ENCODE measurements at regions not wholly inside any gene's neighbourhood (a gene's known extent, or its start where the extent isn't known, plus 50 kb on each side); places are given as distances from the start of the nearest gene placed in this dataset.
A peak's percentile ranks its signal among the peaks of the same experiment; 100 is the strongest.

DNA sequence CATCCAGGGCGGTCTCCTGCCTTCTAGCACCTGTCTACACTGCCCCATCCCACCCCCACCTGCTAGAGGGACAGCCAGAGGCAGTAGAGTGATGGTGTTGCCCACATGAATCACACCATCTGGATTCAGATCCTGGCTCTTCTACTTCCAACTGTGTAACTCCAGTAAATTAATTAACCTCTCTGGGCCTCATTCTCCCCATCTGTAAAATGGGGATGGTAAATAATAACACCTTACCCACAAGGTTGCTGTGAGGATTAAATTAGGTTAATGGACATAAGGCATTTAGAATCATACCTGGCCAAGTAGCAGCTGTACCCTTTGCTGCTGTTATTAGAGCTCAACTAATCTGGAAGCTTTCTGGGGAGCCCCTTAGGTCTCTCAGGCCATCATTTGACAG lies 149.6 kb upstream of the BCOR start:
- no peaks in the 10 kb centered on the region for H3K36me3 ChIP-seq
- intact Hi-C loops (cut with DNase I): no loop called here
- H3K4me3 ChIP-seq: no peak overlapping the region
- H3K4me1 ChIP-seq: no peaks in the 10 kb centered on the region
- no peaks in the 10 kb centered on the region for H3K9me3 ChIP-seq
- no peak for DNase-seq
- TF ChIP-seq, protein P1, sequence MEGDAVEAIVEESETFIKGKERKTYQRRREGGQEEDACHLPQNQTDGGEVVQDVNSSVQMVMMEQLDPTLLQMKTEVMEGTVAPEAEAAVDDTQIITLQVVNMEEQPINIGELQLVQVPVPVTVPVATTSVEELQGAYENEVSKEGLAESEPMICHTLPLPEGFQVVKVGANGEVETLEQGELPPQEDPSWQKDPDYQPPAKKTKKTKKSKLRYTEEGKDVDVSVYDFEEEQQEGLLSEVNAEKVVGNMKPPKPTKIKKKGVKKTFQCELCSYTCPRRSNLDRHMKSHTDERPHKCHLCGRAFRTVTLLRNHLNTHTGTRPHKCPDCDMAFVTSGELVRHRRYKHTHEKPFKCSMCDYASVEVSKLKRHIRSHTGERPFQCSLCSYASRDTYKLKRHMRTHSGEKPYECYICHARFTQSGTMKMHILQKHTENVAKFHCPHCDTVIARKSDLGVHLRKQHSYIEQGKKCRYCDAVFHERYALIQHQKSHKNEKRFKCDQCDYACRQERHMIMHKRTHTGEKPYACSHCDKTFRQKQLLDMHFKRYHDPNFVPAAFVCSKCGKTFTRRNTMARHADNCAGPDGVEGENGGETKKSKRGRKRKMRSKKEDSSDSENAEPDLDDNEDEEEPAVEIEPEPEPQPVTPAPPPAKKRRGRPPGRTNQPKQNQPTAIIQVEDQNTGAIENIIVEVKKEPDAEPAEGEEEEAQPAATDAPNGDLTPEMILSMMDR (IDR thresholded peaks at IDR 0.05): no peak
- no peak overlapping the region for H3K27ac ChIP-seq
- ATAC-seq: no peak
- no peaks in the 10 kb centered on the region for H3K27me3 ChIP-seq

DNA sequence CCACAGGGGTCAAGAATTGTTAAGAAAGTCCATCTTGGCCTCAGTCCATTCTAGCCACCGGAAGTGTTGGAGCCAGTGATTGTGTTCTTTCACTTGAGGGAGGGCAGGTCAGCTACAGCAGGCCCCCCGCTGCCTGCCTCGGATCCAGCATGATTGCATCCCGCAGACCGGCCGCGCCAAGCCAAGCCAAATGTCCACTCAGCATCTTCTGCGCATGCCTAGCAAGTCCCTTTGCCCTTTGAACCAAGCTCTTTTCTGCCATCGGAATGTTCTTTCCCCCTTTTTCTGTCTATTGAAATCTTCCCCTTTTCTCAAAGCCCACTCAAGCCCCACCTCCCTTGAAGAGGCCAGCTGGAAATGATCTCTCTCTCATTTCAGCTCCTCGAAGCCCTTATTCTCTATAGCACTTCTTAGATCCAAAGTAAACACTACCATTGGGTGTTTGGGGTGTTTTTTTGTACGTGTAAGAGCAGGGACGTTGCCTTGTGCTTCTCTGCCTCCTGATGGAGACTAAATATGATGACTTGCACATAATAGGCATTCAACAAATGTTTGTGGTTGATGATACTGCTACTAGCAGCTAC lies 147.8 kb upstream of the BCOR start:
- Histone ChIP-seq H3K27me3 (no peaks in the 10 kb centered on the region), H3K4me3 (no peak overlapping the region), H3K4me1 (no peaks in the 10 kb centered on the region), H3K9me3 (no peaks in the 10 kb centered on the region), H3K36me3 (no peaks in the 10 kb centered on the region), H3K27ac (no peak overlapping the region)
- intact Hi-C loops (cut with DNase I): no loop called here
- DNase-seq (peak in 2 of 4 donors; percentile 64 to 78), ATAC-seq (peak; percentile 86)
- TF ChIP-seq, protein P1 (IDR thresholded peaks at IDR 0.05): no peak

DNA sequence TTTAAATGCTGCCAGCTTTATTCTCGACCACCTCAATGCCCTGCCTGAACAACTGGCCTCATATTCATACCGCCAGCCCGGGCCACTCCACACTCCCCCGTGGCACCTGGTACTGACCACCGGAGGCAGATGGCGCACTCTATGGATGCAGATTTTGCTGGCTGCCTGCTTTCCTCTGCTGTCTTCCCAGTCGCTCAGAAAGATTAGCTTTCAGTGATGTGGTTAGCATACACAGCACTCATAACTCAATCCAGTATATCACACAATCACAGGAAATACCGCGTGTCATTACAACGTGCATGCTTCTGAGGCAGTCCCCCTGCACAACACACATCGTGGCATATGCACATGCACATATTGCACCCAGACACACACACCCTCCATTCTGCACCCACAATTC lies 147.2 kb upstream of the BCOR start:
- Histone ChIP-seq H3K27me3 (no peaks in the 10 kb centered on the region), H3K4me3 (no peak overlapping the region), H3K4me1 (no peaks in the 10 kb centered on the region), H3K9me3 (no peaks in the 10 kb centered on the region), H3K36me3 (no peaks in the 10 kb centered on the region), H3K27ac (no peak overlapping the region)
- peak in 1 of 4 donors; percentile 39 for DNase-seq
- intact Hi-C loops (cut with DNase I): no loop called here
- ATAC-seq: peak; percentile 37
- TF ChIP-seq, protein P1 (IDR thresholded peaks at IDR 0.05): no peak

DNA sequence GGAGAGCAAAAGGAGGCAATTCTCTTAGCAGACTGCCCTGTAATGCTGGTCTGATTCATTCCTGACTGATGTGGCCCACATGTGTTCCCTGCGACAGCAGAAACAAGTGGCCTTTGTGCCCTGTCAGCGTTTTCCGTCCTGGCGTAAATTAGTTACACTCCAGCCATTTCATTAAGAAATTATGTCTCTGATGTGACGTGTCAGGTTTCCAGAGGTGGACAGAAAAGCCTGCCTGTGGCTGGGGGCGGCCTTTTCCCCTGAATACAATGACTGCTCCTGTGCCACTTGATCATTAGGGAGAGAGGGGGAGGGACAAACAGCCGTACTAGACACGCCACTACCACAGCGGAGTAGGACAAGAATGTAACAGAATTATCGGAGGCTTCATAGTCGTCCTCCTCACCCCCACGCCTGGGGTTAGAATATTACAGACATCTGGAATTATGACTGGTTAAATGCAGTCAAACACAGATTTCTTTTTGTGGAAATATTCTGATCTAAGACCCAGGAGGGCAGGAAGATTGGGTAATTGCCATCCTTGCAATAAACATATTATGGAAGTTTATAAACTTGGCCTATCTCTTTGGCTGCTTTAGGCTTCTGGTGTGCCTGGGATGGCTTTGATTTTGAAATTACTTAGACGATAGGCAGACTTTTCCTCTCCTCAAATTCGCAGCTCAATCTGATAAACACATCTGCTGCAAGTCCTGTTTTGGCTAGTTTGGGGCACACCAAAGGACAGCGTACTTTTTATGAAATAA lies 146.2 kb upstream of the BCOR start:
- ATAC-seq (no peak), DNase-seq (no peak)
- no peak overlapping the region for H3K27ac ChIP-seq
- H3K9me3 ChIP-seq: no peaks in the 10 kb centered on the region
- H3K36me3 ChIP-seq: no peaks in the 10 kb centered on the region
- no peaks in the 10 kb centered on the region for H3K27me3 ChIP-seq
- no peak overlapping the region for H3K4me3 ChIP-seq
- TF ChIP-seq, protein P1 (IDR thresholded peaks at IDR 0.05): no peak
- no peaks in the 10 kb centered on the region for H3K4me1 ChIP-seq
- intact Hi-C loops (cut with DNase I): no loop called here

DNA sequence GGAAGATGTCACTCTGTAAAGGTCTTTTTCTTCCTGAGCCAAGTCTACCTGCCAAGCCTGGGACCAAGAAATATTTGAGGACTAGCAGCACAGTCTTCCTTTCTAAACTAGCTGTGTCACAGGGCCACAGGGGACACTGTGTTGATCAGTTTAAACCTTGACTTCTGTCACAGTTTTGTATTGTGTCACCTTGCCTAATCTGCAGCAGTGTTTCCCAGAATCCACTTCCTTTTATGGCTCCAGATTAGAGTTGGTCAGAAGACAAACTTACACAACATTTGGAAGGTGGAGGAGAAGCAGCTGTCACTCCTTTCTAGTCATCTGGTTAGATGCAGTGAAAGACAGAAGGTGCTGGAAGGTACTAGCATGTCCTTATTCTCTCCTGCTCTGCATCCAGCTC lies 143.1 kb upstream of the BCOR start:
- Histone ChIP-seq H3K27me3 (no peaks in the 10 kb centered on the region), H3K36me3 (no peaks in the 10 kb centered on the region), H3K4me3 (no peak overlapping the region), H3K4me1 (no peaks in the 10 kb centered on the region), H3K27ac (no peak overlapping the region), H3K9me3 (no peaks in the 10 kb centered on the region)
- no peak for ATAC-seq
- TF ChIP-seq, protein P1 (IDR thresholded peaks at IDR 0.05): no peak
- DNase-seq: no peak
- intact Hi-C loops (cut with DNase I): no loop called here

Data from left lung (tissue), 4 donors.